ENCODE measurements at regions not wholly inside any gene's neighbourhood (a gene's known extent, or its start where the extent isn't known, plus 50 kb on each side); places are given as distances from the start of the nearest gene placed in this dataset.

GRCh38 chr2:204331988-204332387 lies 213.3 kb upstream of the PARD3B start:
- no peaks in the 10 kb centered on the region for H3K9me3 ChIP-seq
- no peak overlapping the region for H3K27ac ChIP-seq
- no peak overlapping the region for H3K4me3 ChIP-seq
- no peak for DNase-seq
- no peaks in the 10 kb centered on the region for H3K4me1 ChIP-seq
- intact Hi-C loops (cut with DNase I; ENCODE audit: low total_unique reads), result no loop called here
- H3K27me3 ChIP-seq, result no peaks in the 10 kb centered on the region
- no peak for TF ChIP-seq POLR2A (IDR thresholded peaks at IDR 0.05)
- TF ChIP-seq CTCF (IDR thresholded peaks at IDR 0.05), result no peak
- H3K36me3 ChIP-seq, result no peaks in the 10 kb centered on the region

- TF ChIP-seq POLR2A (IDR thresholded peaks at IDR 0.05) (no peak), CTCF (IDR thresholded peaks at IDR 0.05) (no peak)
- Histone ChIP-seq H3K4me3 (no peak overlapping the region), H3K9me3 (no peaks in the 10 kb centered on the region), H3K4me1 (no peaks in the 10 kb centered on the region), H3K36me3 (no peaks in the 10 kb centered on the region), H3K27me3 (no peaks in the 10 kb centered on the region), H3K27ac (no peak overlapping the region)
- DNase-seq, result no peak
- intact Hi-C loops (cut with DNase I; ENCODE audit: low total_unique reads), result no loop called here
Measured at GRCh38 chr2:204332706-204333105, 212.6 kb upstream of the PARD3B start.

- no peak overlapping the region for H3K27ac ChIP-seq
- H3K27me3 ChIP-seq, result no peaks in the 10 kb centered on the region
- TF ChIP-seq POLR2A (IDR thresholded peaks at IDR 0.05) (no peak), CTCF (IDR thresholded peaks at IDR 0.05) (no peak)
- H3K4me3 ChIP-seq, result no peak overlapping the region
- H3K9me3 ChIP-seq, result no peaks in the 10 kb centered on the region
- no peaks in the 10 kb centered on the region for H3K4me1 ChIP-seq
- intact Hi-C loops (cut with DNase I; ENCODE audit: low total_unique reads), result no loop called here
- no peaks in the 10 kb centered on the region for H3K36me3 ChIP-seq
- no peak for DNase-seq
Measured at GRCh38 chr2:204333861-204334260, 211.4 kb upstream of the PARD3B start.

GRCh38 chr2:204335451-204336058 lies 209.7 kb upstream of the PARD3B start:
- Histone ChIP-seq H3K27ac (no peak overlapping the region), H3K4me1 (no peaks in the 10 kb centered on the region), H3K9me3 (no peaks in the 10 kb centered on the region), H3K36me3 (no peaks in the 10 kb centered on the region), H3K27me3 (no peaks in the 10 kb centered on the region), H3K4me3 (no peak overlapping the region)
- no peak for DNase-seq
- intact Hi-C loops (cut with DNase I; ENCODE audit: low total_unique reads), result no loop called here
- no peak for TF ChIP-seq POLR2A (IDR thresholded peaks at IDR 0.05)
- no peak for TF ChIP-seq CTCF (IDR thresholded peaks at IDR 0.05)

GRCh38 chr2:204336153-204336744 lies 209.0 kb upstream of the PARD3B start:
- no peaks in the 10 kb centered on the region for H3K9me3 ChIP-seq
- intact Hi-C loops (cut with DNase I; ENCODE audit: low total_unique reads), result no loop called here
- DNase-seq, result no peak
- no peak overlapping the region for H3K27ac ChIP-seq
- TF ChIP-seq POLR2A (IDR thresholded peaks at IDR 0.05) (no peak), CTCF (IDR thresholded peaks at IDR 0.05) (no peak)
- H3K27me3 ChIP-seq, result no peaks in the 10 kb centered on the region
- no peaks in the 10 kb centered on the region for H3K36me3 ChIP-seq
- no peaks in the 10 kb centered on the region for H3K4me1 ChIP-seq
- H3K4me3 ChIP-seq, result no peak overlapping the region

All from uterus (tissue), 3 donors.